ENCODE measurements at regions not wholly inside any gene's neighbourhood (a gene's known extent, or its start where the extent isn't known, plus 50 kb on each side); places are given as distances from the start of the nearest gene placed in this dataset.

DNA sequence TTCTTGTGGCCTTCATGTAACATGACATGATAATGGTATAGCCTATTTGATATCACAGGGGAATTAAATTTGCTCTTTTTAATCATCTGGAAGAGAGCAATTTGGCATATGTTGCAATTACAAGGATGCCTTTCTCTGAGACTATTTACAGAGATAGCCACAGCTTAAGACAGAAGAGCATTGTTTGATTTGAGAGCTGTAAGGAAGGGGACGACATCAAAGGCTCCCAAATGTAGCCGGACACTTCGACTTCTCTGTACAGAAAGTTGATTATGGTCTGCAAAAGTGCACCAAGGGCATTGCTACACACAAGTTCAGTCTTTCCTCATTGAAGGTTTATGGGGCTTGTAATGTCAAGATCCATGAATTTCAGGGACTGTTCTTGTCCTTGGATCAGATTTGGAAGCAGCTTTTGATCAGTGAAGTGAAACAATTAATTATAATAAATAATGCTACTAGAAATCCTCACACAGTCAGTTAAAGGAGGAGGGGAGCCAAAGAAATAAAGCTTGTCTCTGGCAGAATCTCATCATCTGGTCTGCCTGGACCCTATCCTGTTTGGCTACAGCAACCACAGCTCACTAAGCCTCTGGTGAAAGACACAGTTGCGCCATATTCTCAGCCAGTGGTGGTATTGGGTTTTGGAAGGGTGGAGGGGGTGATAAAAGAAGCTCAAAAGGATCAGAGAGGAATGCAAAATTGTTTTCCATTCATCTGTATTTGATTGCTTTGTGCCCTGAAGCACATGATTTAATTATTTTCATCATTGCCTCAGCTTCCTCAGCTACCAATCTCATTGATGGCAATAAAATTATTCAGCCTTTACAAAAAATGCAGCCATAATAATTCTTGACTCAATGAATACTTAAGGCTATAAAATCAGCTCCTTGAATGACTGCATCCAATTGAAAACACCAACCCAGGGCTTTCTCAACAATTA lies 654.3 kb upstream of the LCORL start:
- TF ChIP-seq TAF1 (CRISPR knock-in tag; IDR thresholded peaks at IDR 0.05), result no peak
- TF ChIP-seq, protein P1, sequence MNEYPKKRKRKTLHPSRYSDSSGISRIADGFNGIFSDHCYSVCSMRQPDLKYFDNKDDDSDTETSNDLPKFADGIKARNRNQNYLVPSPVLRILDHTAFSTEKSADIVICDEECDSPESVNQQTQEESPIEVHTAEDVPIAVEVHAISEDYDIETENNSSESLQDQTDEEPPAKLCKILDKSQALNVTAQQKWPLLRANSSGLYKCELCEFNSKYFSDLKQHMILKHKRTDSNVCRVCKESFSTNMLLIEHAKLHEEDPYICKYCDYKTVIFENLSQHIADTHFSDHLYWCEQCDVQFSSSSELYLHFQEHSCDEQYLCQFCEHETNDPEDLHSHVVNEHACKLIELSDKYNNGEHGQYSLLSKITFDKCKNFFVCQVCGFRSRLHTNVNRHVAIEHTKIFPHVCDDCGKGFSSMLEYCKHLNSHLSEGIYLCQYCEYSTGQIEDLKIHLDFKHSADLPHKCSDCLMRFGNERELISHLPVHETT (CRISPR knock-in tag; conservative IDR thresholded peaks at IDR 0.05), result no peak
- TF ChIP-seq ZNF143 (CRISPR knock-in tag; IDR thresholded peaks at IDR 0.05), result no peak
- no peak for TF ChIP-seq SUZ12 (IDR thresholded peaks at IDR 0.05; ENCODE audit: low read depth, low read length)
- no peak for TF ChIP-seq ZKSCAN1 (IDR thresholded peaks at IDR 0.05; ENCODE audit: low read length)
- no peak for TF ChIP-seq EZH2 (conservative IDR thresholded peaks at IDR 0.05; ENCODE audit: low read depth, low read length)

Measured in HepG2 (cell line).